SJCRH30 (cell line): ENCODE measurements at regions not wholly inside any gene's neighbourhood (a gene's known extent, or its start where the extent isn't known, plus 50 kb on each side); places are given as distances from the start of the nearest gene placed in this dataset.

Experiments used
- DNase-seq, 2 experiments: peaks; one replicate each; pipeline ENCODE4 v3.0.0-alpha.2; 2015 to 2020
- H3K27ac ChIP-seq: fragments of 250-450 bp; sonication (Bioruptor Pico); 2 replicates; pipeline ENCODE4 v1.5.1; 2020; ENCODE audit warnings: mild to moderate bottlenecking, moderate library complexity
- H3K27me3 ChIP-seq: fragments of 250-450 bp; sonication (Bioruptor Pico); 2 replicates; pipeline ENCODE4 v1.5.1; 2020; ENCODE audit warnings: mild to moderate bottlenecking, moderate library complexity
- H3K36me3 ChIP-seq: fragments of 250-450 bp; sonication (Bioruptor Pico); 2 replicates; pipeline ENCODE4 v1.5.1; 2020; ENCODE audit warnings: mild to moderate bottlenecking, moderate library complexity
- H3K4me1 ChIP-seq: fragments of 250-450 bp; sonication (Bioruptor Pico); 2 replicates; pipeline ENCODE4 v1.5.1; 2020; ENCODE audit warnings: mild to moderate bottlenecking, moderate library complexity
- H3K4me3 ChIP-seq: fragments of 250-450 bp; sonication (Bioruptor Pico); 2 replicates; pipeline ENCODE4 v1.5.1; 2020; ENCODE audit warnings: mild to moderate bottlenecking, moderate library complexity
- H3K9me3 ChIP-seq: fragments of 250-450 bp; sonication (Bioruptor Pico); replicated peaks from 2 replicates; pipeline ENCODE4 v1.5.1; 2020; ENCODE audit warnings: mild to moderate bottlenecking, moderate library complexity

DNA sequence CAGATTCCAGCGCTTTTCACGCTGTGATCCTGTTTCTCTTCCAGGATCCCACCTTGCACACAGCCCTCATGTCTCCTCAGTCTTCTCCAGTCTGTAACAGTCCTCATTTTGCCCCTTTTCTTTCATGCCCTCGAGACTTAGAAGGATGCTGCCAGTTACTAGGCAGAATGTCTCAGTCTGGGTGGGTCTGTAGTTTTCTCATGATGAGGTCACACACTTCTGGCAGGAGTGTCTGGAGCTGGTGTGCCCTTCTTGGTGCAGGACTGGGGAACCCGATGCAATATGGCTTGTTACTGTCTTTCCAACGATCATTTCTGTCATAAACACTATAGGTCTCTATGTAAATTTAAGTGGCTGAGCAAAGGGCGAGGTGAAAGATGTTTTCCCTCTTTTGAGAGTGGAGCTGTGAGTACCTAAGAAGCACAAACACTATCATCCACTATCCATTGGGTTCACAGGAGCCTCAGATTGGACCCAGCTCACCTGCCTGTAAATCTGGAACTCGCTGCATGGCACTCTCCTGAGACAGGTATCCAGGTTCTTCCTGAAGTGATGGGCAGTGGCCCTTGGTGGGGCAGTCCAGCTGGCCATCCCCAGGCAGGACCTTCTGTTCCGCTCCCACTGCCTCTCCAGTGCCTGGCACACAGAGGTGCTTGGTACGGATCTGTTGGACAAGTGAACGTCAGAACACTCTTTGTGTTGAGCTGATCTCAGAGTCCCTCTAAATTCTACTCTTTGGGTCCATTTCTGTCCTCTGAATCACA is 64.3 kb upstream of the ZNF32 start:
- H3K4me3 ChIP-seq = no peak overlapping the region
- H3K36me3 ChIP-seq = no peaks in the 10 kb centered on the region
- H3K27ac ChIP-seq = no peak overlapping the region
- DNase-seq = no peak
- H3K9me3 ChIP-seq = no peaks in the 10 kb centered on the region
- no peaks in the 10 kb centered on the region for H3K4me1 ChIP-seq
- H3K27me3 ChIP-seq = no peaks in the 10 kb centered on the region

DNA sequence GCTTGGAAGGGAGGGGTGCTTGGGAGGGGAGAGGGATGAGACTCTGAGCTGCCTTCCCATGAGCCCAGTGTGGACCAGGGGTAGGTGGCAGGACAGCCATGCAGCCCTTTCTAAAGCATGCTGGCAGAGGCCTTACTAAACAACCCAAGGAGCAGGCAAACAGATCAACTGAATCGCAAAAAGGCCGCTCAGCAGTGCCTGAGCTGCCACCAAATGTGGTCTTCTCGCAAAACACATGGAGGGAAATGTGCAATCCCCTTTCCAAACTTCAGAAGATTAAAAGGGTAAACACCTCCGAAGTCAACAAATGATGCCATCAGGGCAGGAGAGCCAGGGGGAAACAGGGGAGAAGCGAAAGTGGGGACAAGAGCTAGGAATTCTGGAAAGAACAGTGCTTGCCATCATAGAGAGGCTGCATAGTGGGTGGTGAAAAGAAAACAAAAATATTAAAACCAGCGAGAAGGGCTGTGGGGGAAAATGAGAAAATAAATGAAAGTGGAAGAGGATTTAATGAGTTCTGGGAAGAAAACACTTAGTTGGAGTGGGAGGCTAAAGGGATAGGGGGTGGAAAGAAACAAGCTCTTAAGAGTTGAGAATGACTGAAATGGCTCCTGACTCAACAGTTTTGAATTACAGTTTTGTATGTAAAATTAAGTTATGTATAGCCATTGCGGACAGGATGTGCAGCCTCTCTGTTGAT is 62.2 kb upstream of the ZNF32 start:
- H3K36me3 ChIP-seq = no peaks in the 10 kb centered on the region
- no peak for DNase-seq
- no peak overlapping the region for H3K27ac ChIP-seq
- H3K27me3 ChIP-seq = no peaks in the 10 kb centered on the region
- H3K9me3 ChIP-seq = no peaks in the 10 kb centered on the region
- no peak overlapping the region for H3K4me3 ChIP-seq
- no peaks in the 10 kb centered on the region for H3K4me1 ChIP-seq

DNA sequence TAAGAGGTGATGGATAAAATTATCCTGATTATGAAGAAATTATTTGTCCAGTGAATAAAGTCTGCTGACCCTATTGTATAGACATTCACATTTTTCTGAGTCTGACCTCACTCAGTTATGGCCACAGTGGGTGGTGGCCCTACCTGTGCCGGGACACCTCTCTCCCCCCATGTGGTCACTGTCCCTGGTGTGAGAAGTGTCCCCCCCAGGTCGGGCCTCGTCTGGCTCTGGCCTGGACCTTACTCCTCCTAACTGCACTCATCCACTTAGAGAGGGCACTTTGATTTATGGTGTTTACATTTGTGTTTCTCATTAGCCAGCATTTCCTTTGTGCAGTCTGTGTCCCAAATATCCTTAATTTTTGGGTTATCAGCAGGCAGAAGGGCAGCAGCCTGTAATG is 59.6 kb upstream of the ZNF32 start:
- H3K9me3 ChIP-seq = no peaks in the 10 kb centered on the region
- H3K4me3 ChIP-seq = no peak overlapping the region
- no peaks in the 10 kb centered on the region for H3K36me3 ChIP-seq
- no peak for DNase-seq
- H3K27me3 ChIP-seq = no peaks in the 10 kb centered on the region
- no peaks in the 10 kb centered on the region for H3K4me1 ChIP-seq
- H3K27ac ChIP-seq = no peak overlapping the region

DNA sequence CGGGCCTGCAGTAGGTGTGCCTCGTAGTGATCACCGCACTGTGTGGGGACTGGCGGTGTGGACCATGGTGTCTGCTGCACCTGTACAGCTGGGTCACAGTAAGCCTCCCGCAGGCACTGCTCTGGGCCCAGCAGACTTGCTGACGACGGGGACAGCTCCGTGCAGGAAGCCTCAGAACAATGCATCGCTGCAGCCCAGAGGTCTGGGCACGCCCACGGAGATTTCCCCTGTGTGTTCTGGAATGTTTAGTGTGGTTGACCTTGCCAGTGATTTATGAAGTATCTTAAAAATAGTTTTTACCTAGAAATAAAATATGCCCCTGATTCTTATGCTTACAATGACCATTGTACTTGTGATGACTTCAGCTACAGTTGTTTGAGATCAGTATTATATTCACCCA is 59.1 kb upstream of the ZNF32 start:
- DNase-seq = no peak
- H3K27me3 ChIP-seq = no peaks in the 10 kb centered on the region
- no peaks in the 10 kb centered on the region for H3K36me3 ChIP-seq
- H3K4me1 ChIP-seq = no peaks in the 10 kb centered on the region
- H3K27ac ChIP-seq = no peak overlapping the region
- no peaks in the 10 kb centered on the region for H3K9me3 ChIP-seq
- no peak overlapping the region for H3K4me3 ChIP-seq

DNA sequence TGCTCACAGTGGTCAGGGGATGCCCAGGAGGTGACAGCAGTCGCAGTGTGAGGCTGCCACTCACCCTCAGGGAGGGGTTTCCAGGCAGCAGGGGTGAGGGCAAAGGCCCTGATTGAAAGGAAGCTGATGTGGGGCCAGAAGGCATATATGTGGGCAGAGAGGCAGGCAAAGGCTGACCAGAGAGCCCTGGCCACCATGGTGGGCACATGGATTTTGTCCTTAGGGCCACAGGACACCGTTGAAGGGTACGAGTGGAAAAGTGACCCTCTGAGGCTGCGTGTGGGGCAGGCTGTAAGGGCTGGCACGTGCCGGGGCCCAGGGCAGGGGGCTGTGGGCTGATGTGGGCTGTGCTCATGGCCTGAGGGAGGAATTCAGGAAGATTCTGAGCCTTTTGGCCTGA is 57.5 kb upstream of the ZNF32 start:
- Histone ChIP-seq H3K4me3 (no peak overlapping the region), H3K27ac (no peak overlapping the region), H3K9me3 (no peaks in the 10 kb centered on the region), H3K4me1 (no peaks in the 10 kb centered on the region), H3K36me3 (no peaks in the 10 kb centered on the region), H3K27me3 (no peaks in the 10 kb centered on the region)
- no peak for DNase-seq

DNA sequence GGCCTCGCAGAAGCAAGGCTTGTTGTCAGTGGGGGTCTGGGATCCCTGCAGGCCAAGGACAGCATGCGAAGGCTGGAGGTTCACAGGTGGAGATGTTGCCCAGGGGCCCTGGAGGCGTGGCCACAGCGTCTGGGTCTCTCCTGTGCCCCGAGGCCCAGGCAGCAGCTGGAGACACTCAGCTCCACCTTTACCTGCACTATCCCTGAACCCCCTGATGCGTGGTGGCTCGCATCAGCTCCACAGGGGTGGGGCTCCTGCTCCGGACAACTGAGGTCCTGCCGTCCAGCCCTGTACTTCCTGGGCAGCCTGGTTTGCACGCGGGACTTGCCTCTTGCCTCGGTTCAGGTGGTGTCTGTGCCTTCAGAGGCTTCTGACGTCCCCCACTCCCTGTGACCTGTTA is 54.6 kb upstream of the ZNF32 start:
- Histone ChIP-seq H3K4me3 (no peak overlapping the region), H3K27me3 (no peaks in the 10 kb centered on the region), H3K27ac (no peak overlapping the region), H3K4me1 (no peaks in the 10 kb centered on the region), H3K36me3 (no peaks in the 10 kb centered on the region), H3K9me3 (no peaks in the 10 kb centered on the region)
- DNase-seq = no peak

DNA sequence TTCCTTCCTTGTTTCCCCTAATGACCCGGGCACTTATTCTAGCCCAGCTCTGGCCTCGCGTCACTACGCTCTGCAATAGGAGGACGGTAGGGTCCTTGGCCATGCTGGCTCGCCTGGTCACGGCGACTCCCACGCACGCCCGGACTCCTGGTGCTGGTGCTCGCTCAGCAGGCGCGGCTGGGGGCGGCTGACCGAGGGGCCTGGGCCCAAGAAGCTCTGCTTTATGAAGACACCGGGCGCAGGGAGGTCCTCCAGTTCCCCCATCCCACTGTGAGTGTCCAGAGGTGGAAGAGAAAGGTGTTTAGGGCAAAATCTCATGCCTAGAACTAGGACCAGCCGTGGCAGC is 54.2 kb upstream of the ZNF32 start:
- Histone ChIP-seq H3K27me3 (no peaks in the 10 kb centered on the region), H3K27ac (no peak overlapping the region), H3K9me3 (no peaks in the 10 kb centered on the region), H3K4me3 (no peak overlapping the region), H3K36me3 (no peaks in the 10 kb centered on the region), H3K4me1 (no peaks in the 10 kb centered on the region)
- DNase-seq = no peak

DNA sequence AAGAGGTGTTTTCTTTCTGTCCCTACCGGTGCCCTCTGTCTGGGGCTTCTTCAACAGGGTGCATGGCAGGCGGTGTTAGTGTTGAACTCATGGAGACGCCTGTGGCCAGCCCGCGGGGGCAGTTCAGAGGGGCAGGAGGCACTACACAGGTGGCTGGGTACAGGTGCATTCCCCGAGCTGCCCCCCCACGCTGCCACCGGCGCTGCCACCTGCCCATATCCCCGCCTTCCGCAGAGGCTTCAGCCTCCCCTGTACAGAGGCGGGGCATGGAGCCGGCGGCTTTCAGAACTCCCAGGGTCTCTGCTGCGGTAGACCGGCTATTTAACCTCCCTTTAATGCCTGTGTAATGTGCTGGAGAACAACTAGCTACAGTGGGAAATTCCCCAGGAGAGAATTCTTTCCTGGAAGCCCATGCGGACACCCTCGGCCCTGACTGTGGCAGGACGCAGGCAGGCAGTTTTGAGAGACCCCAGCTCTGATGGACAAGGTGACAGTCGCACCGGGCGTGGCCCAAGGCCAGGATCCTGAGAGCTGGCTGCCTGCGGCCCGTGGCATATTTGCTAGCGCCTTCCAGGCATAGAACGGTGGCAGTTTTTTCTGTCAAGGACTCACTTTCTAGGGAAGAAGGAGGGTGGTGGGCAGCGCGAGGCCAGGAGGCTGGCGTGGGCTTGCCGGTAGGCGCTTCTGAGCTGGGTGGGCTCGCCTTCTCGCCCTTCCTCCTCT is 53.7 kb upstream of the ZNF32 start:
- no peak for DNase-seq
- H3K27me3 ChIP-seq = no peaks in the 10 kb centered on the region
- no peak overlapping the region for H3K27ac ChIP-seq
- H3K36me3 ChIP-seq = no peaks in the 10 kb centered on the region
- H3K4me1 ChIP-seq = no peaks in the 10 kb centered on the region
- H3K4me3 ChIP-seq = no peak overlapping the region
- H3K9me3 ChIP-seq = no peaks in the 10 kb centered on the region

DNA sequence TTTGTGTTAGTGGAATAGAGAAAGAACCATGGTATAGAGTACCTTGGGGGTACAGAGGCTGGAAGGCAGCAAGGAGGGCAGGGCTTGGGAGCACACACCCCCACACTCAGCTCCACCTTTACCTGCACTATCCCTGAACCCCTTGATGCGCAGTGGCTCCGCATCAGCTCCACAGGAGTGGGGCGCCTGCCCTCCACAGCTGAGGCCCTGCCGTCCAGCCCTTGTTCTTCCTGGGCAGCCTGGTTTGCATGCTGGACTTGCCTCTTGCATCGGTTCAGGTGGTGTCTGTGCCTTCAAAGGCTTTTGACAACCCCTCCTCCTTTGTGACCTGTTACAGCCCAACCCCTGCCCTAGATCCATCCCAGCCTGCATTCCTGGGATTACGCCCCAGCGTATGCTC is 52.6 kb upstream of the ZNF32 start:
- Histone ChIP-seq H3K4me3 (no peak overlapping the region), H3K36me3 (no peaks in the 10 kb centered on the region), H3K9me3 (no peaks in the 10 kb centered on the region), H3K27me3 (no peaks in the 10 kb centered on the region), H3K4me1 (no peaks in the 10 kb centered on the region), H3K27ac (no peak overlapping the region)
- DNase-seq = no peak

DNA sequence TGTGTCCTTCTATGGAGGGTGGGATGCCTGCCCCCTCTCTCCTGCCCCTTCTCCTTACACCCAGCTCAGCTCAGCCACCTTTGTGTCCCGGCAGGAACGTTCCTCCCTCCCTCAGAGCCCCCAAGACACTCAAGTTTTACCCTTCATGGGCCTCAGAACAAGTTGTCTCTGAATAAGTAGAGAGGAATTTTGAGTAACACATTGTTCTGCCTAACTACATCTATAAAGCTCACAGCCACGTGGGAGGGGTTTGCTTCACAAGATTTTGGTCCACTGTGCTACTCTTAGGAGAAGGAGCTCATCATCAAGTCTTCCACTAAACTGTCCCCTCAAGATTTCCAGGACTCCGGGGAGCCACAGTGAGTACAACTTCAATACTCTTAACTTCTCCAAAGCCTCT is 51.6 kb upstream of the ZNF32 start:
- H3K9me3 ChIP-seq = no peaks in the 10 kb centered on the region
- no peak overlapping the region for H3K4me3 ChIP-seq
- DNase-seq = no peak
- H3K36me3 ChIP-seq = no peaks in the 10 kb centered on the region
- no peaks in the 10 kb centered on the region for H3K4me1 ChIP-seq
- H3K27ac ChIP-seq = no peak overlapping the region
- H3K27me3 ChIP-seq = no peaks in the 10 kb centered on the region

DNA sequence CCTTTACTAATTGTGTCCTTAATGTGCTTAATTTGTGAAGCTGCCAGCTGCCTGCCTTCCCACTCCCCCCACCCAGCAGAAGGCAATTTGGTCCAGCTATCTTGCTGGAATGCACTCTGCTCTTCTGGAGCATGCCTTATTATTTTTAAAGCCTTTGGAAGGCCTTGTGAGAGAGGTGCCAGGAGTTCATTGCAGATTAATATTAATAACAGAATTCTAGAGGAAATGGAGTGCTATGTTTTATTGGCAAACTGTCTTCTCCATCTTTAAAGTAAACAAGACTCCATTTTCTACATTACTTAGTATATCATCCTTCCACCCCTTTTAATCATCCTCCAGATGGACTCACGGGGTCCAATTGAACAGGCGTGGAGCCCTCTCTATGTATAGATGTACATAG is 50.8 kb upstream of the ZNF32 start:
- DNase-seq = no peak

More for the DNA sequence above, 50.8 kb upstream of the ZNF32 start:
- Histone ChIP-seq H3K36me3 (no peaks in the 10 kb centered on the region), H3K27ac (no peak overlapping the region), H3K9me3 (no peaks in the 10 kb centered on the region), H3K4me1 (no peaks in the 10 kb centered on the region), H3K27me3 (no peaks in the 10 kb centered on the region), H3K4me3 (no peak overlapping the region)
